GM23338 (cell line): ENCODE measurements at regions not wholly inside any gene's neighbourhood (a gene's known extent, or its start where the extent isn't known, plus 50 kb on each side); places are given as distances from the start of the nearest gene placed in this dataset.

Experiments
- ATAC-seq: fragments of 200-7000 bp; cut with Tn5 transposase; 3 replicates; pipeline ENCODE4 v1.9.1; 2020
- DNase-seq: peaks from one replicate; pipeline ENCODE4 v3.0.0-alpha.2; 2015; ENCODE audit warnings: low spot score
- H2AFZ ChIP-seq: fragments of 200-600 bp; sonication (generic); 2 replicates; pipeline ENCODE4 v1.8.0; 2016; ENCODE audit warnings: antibody characterized with exemption, mild to moderate bottlenecking, moderate library complexity
- H3F3A ChIP-seq: fragments of 200-600 bp; sonication (generic); replicated peaks from 2 replicates; pipeline ENCODE4 v1.8.0; 2017; ENCODE audit warnings: antibody characterized with exemption, mixed run types, low read depth
- H3K27ac ChIP-seq: fragments of 200-600 bp; sonication (generic); 2 replicates; pipeline ENCODE4 v1.6.1; 2016; ENCODE audit warnings: low read depth
- H3K27me3 ChIP-seq: fragments of 200-600 bp; sonication (generic); 2 replicates; pipeline ENCODE4 v1.8.0; 2016; ENCODE audit warnings: mild to moderate bottlenecking, mixed run types, moderate library complexity; ENCODE audit not compliant: insufficient read depth
- H3K36me3 ChIP-seq: fragments of 200-600 bp; sonication (generic); 2 replicates; pipeline ENCODE4 v1.8.0; 2016; ENCODE audit warnings: mild to moderate bottlenecking; ENCODE audit not compliant: insufficient read depth
- H3K4me1 ChIP-seq: fragments of 200-600 bp; sonication (generic); 2 replicates; pipeline ENCODE4 v1.8.0; 2016; ENCODE audit warnings: mild to moderate bottlenecking, moderate library complexity; ENCODE audit not compliant: insufficient read depth
- H3K4me2 ChIP-seq: fragments of 200-600 bp; sonication (generic); 2 replicates; pipeline ENCODE4 v1.7.1; 2017; ENCODE audit warnings: mixed run types
- H3K4me3 ChIP-seq: fragments of 200-600 bp; sonication (generic); 2 replicates; pipeline ENCODE4 v1.6.1; 2016; ENCODE audit warnings: mixed run types
- H3K79me2 ChIP-seq: fragments of 200-600 bp; sonication (generic); replicated peaks from 2 replicates; pipeline ENCODE4 v1.8.0; 2017; ENCODE audit warnings: mild to moderate bottlenecking; ENCODE audit not compliant: insufficient read depth
- H3K9me2 ChIP-seq: fragments of 200-600 bp; sonication (generic); 2 replicates; pipeline ENCODE4 v1.8.0; 2017; ENCODE audit not compliant: insufficient read depth
- H4K20me1 ChIP-seq: fragments of 200-600 bp; sonication (generic); replicated peaks from 2 replicates; pipeline ENCODE4 v1.8.0; 2017; ENCODE audit warnings: mild to moderate bottlenecking; ENCODE audit not compliant: insufficient read depth
- H3K27ac Mint-ChIP-seq: 2 replicates; pipeline ENCODE4 v1.8.0; 2020; ENCODE audit warnings: inconsistent platforms, mild to moderate bottlenecking, moderate library complexity, mixed read lengths
- H3K27me3 Mint-ChIP-seq: 3 replicates; pipeline ENCODE4 v1.8.0; 2022; ENCODE audit warnings: low read depth, mild to moderate bottlenecking, moderate library complexity, mixed read lengths, inconsistent platforms; ENCODE audit not compliant: insufficient read depth, poor library complexity
- H3K36me3 Mint-ChIP-seq: 3 replicates; pipeline ENCODE4 v1.8.0; 2021; ENCODE audit warnings: low read depth, mild to moderate bottlenecking, inconsistent platforms, moderate library complexity, mixed read lengths
- H3K4me1 Mint-ChIP-seq: 3 replicates; pipeline ENCODE4 v1.8.0; 2020; ENCODE audit warnings: mild to moderate bottlenecking, inconsistent platforms, mixed read lengths
- H3K4me3 Mint-ChIP-seq: 3 replicates; pipeline ENCODE4 v1.8.0; 2021; ENCODE audit warnings: moderate library complexity, mild to moderate bottlenecking, inconsistent platforms, mixed read lengths
- H3K9me3 Mint-ChIP-seq: 3 replicates; pipeline ENCODE4 v1.8.0; 2020; ENCODE audit warnings: moderate library complexity, mild to moderate bottlenecking, inconsistent platforms, mixed read lengths
- CREB1 ChIP-seq: fragments of 250-450 bp; sonication (Bioruptor Pico); IDR thresholded peaks from 2 replicates; pipeline ENCODE4 v1.5.0; 2020; ENCODE audit warnings: low read depth, mild to moderate bottlenecking, moderate library complexity
- ETS1 ChIP-seq: IDR thresholded peaks from 2 replicates; pipeline ENCODE4 v1.6.1; 2016; ENCODE audit warnings: antibody characterized with exemption
- EZH2 ChIP-seq: fragments of 200-600 bp; sonication (generic); IDR thresholded peaks from one replicate; pipeline ENCODE4 v1.8.0; 2017; ENCODE audit warnings: antibody characterized with exemption, mild to moderate bottlenecking, low read depth; ENCODE audit not compliant: unreplicated experiment
- JUNB ChIP-seq: IDR thresholded peaks from one replicate; pipeline ENCODE4 v1.6.1; 2016; ENCODE audit warnings: antibody characterized with exemption; ENCODE audit not compliant: unreplicated experiment
- NANOG ChIP-seq: IDR thresholded peaks from 2 replicates; pipeline ENCODE4 v1.6.1; 2016; ENCODE audit warnings: antibody characterized with exemption, borderline replicate concordance
- POLR2AphosphoS5 ChIP-seq: IDR thresholded peaks from 2 replicates; pipeline ENCODE4 v1.6.1; 2016; ENCODE audit warnings: antibody characterized with exemption, low read depth
- REST ChIP-seq: IDR thresholded peaks from one replicate; pipeline ENCODE4 v1.6.1; 2018; ENCODE audit warnings: antibody characterized with exemption; ENCODE audit not compliant: unreplicated experiment
- STAT1 ChIP-seq: IDR thresholded peaks from one replicate; pipeline ENCODE4 v1.6.1; 2016; ENCODE audit warnings: antibody characterized with exemption; ENCODE audit not compliant: unreplicated experiment
- ZNF331 ChIP-seq: fragments of 250-450 bp; sonication (Bioruptor Pico); IDR thresholded peaks from 2 replicates; pipeline ENCODE4 v1.5.0; 2020; ENCODE audit warnings: low read depth, mild to moderate bottlenecking, moderate library complexity
- ZNF462 ChIP-seq: fragments of 250-450 bp; sonication (Bioruptor Pico); IDR thresholded peaks from 2 replicates; pipeline ENCODE4 v1.5.0; 2020; ENCODE audit warnings: mild to moderate bottlenecking, moderate library complexity

- no peak overlapping the region for H3K4me3 Mint-ChIP-seq
- H3K4me2 ChIP-seq: no peak overlapping the region
Observed at GRCh38 chr9:102779356-102779755, 215.8 kb upstream of the CYLC2 start.

GRCh38 chr9:102778746-102779145 is 216.4 kb upstream of the CYLC2 start:
- H3K27ac Mint-ChIP-seq: no peak overlapping the region
- H3K4me1 ChIP-seq: no peaks in the 10 kb centered on the region
- H3K4me1 Mint-ChIP-seq: no peaks in the 10 kb centered on the region
- no peak overlapping the region for H3K27ac ChIP-seq
- no peaks in the 10 kb centered on the region for H4K20me1 ChIP-seq
- H3K4me2 ChIP-seq: no peak overlapping the region
- DNase-seq: no peak
- H2AFZ ChIP-seq: no peak overlapping the region
- H3K79me2 ChIP-seq: no peaks in the 10 kb centered on the region
- H3K9me2 ChIP-seq: no peaks in the 10 kb centered on the region
- no peaks in the 10 kb centered on the region for H3K27me3 Mint-ChIP-seq
- H3K36me3 Mint-ChIP-seq: peaks cover 33% of the 10 kb centered on the region
- no peaks in the 10 kb centered on the region for H3F3A ChIP-seq
- no peaks in the 10 kb centered on the region for H3K27me3 ChIP-seq
- H3K9me3 Mint-ChIP-seq: peaks cover 91% of the 10 kb centered on the region
- H3K36me3 ChIP-seq: peaks cover 2% of the 10 kb centered on the region; the same call in 1 of the 2 replicates
- no peak overlapping the region for H3K4me3 ChIP-seq
- no peak for ATAC-seq
- no peak overlapping the region for H3K4me3 Mint-ChIP-seq
- no peak for TF ChIP-seq JUNB
- TF ChIP-seq ZNF331 (CRISPR knock-in tag): no peak
- TF ChIP-seq ETS1: no peak
- no peak for TF ChIP-seq CREB1 (CRISPR knock-in tag)
- no peak for TF ChIP-seq EZH2
- TF ChIP-seq POLR2AphosphoS5: no peak
- no peak for TF ChIP-seq REST
- no peak for TF ChIP-seq ZNF462 (CRISPR knock-in tag)
- no peak for TF ChIP-seq STAT1

More at GRCh38 chr9:102779356-102779755, 215.8 kb upstream of the CYLC2 start:
- Histone ChIP-seq H3K4me1 (no peaks in the 10 kb centered on the region), H3K27me3 (no peaks in the 10 kb centered on the region), H3K4me3 (no peak overlapping the region), H3K36me3 (peaks cover 3% of the 10 kb centered on the region; the same call in 1 of the 2 replicates), H2AFZ (no peak overlapping the region), H3K9me2 (no peaks in the 10 kb centered on the region), H3K27ac (no peak overlapping the region), H3F3A (no peaks in the 10 kb centered on the region), H4K20me1 (no peaks in the 10 kb centered on the region), H3K79me2 (no peaks in the 10 kb centered on the region)
- peaks cover 34% of the 10 kb centered on the region for H3K36me3 Mint-ChIP-seq
- no peak overlapping the region for H3K27ac Mint-ChIP-seq
- TF ChIP-seq NANOG: no peak
- no peak for TF ChIP-seq POLR2AphosphoS5
- no peak for ATAC-seq
- no peaks in the 10 kb centered on the region for H3K4me1 Mint-ChIP-seq
- H3K27me3 Mint-ChIP-seq: no peaks in the 10 kb centered on the region
- H3K9me3 Mint-ChIP-seq: peaks cover 92% of the 10 kb centered on the region
- no peak for DNase-seq
